ENCODE measurements at regions not wholly inside any gene's neighbourhood (a gene's known extent, or its start where the extent isn't known, plus 50 kb on each side); places are given as distances from the start of the nearest gene placed in this dataset.

DNA sequence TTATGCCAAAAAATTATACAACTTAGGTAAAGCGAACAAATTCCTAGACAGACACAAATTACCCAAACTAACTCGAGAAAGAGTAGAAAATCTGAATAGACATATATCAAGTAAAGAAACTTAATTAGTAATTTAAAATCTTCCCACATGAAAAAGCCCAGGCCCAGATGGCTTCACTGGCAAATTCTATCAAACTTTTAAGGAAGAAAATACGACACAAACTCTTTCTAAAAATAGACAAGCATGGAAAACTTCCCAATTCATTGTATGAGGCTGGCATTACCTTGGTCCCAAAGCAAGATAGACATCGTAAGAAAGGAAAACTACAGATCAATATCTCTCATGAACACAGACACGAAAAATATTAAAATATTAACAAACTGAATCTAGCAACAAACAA, 135.3 kb downstream of the DRD1 start:
- no peak for TF ChIP-seq POLR2AphosphoS5 (IDR thresholded peaks at IDR 0.05)
- TF ChIP-seq, protein P1, sequence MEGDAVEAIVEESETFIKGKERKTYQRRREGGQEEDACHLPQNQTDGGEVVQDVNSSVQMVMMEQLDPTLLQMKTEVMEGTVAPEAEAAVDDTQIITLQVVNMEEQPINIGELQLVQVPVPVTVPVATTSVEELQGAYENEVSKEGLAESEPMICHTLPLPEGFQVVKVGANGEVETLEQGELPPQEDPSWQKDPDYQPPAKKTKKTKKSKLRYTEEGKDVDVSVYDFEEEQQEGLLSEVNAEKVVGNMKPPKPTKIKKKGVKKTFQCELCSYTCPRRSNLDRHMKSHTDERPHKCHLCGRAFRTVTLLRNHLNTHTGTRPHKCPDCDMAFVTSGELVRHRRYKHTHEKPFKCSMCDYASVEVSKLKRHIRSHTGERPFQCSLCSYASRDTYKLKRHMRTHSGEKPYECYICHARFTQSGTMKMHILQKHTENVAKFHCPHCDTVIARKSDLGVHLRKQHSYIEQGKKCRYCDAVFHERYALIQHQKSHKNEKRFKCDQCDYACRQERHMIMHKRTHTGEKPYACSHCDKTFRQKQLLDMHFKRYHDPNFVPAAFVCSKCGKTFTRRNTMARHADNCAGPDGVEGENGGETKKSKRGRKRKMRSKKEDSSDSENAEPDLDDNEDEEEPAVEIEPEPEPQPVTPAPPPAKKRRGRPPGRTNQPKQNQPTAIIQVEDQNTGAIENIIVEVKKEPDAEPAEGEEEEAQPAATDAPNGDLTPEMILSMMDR (IDR thresholded peaks at IDR 0.05) = no peak
- no peak for TF ChIP-seq POLR2A (IDR thresholded peaks at IDR 0.05)
- no peak for TF ChIP-seq EP300 (IDR thresholded peaks at IDR 0.05)
